ENCODE measurements at regions not wholly inside any gene's neighbourhood (a gene's known extent, or its start where the extent isn't known, plus 50 kb on each side); places are given as distances from the start of the nearest gene placed in this dataset.
A peak's percentile ranks its signal among the peaks of the same experiment; 100 is the strongest.

DNA sequence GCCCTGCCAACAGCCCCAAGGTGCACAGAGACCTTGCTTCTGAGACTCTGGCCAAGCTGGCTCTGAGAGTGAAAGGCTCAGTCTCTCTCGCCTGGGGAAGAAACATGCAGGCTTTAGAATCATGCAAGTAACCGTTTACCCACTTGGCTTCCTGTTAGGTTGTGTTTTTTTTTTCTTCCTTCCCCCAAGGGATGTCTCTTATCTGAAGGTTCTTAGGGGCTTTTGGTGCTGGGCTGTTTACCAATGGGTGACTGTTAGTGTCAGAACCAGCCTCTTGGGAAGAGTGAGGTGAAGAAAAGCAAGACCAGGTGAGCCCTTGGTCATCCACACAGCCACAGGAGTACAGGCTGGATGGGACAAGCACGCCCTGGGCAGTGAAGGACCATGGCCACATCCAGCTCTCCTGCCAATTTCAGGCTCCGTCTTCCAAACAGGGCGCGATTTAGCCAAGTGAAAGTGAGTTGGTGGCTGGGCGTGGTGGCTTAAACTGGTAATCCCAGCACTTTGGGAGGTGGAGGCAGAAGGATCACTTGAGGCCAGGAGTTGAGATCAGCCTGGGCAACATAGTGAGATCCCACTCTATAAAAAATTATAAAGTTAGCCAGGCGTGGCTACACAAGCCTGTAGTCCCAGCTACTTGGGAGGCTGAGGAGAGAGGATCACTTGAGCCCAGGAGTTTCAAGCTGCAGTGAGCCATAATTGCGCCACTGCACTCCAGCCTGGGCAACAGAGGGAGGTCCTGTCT is 76.3 kb upstream of the CUX1 start:
- Histone ChIP-seq H3K27me3 (ENCODE audit: control insufficient read depth in 2 of 2, insufficient read depth in 2 of 2, low read length in 2 of 2) (no peaks in the 10 kb centered on the region), H3K27ac (ENCODE audit: low read depth in 2 of 2, low read length in 2 of 2) (no peak overlapping the region), H3K36me3 (ENCODE audit: control insufficient read depth in 2 of 2, insufficient read depth in 2 of 2, low read length in 2 of 2) (no peaks in the 10 kb centered on the region), H3K9me3 (ENCODE audit: control insufficient read depth in 2 of 2, low read length in 2 of 2) (no peaks in the 10 kb centered on the region), H3K4me3 (ENCODE audit: low read length in 2 of 2) (no peak overlapping the region), H3K9ac (ENCODE audit: low read depth in 1 of 2, low read length in 2 of 2) (no peak overlapping the region), H3K4me1 (ENCODE audit: control insufficient read depth in 2 of 2, insufficient read depth in 2 of 2, low read length in 2 of 2) (peaks cover 4 to 6% of the 10 kb centered on the region in 2 donors)

DNA sequence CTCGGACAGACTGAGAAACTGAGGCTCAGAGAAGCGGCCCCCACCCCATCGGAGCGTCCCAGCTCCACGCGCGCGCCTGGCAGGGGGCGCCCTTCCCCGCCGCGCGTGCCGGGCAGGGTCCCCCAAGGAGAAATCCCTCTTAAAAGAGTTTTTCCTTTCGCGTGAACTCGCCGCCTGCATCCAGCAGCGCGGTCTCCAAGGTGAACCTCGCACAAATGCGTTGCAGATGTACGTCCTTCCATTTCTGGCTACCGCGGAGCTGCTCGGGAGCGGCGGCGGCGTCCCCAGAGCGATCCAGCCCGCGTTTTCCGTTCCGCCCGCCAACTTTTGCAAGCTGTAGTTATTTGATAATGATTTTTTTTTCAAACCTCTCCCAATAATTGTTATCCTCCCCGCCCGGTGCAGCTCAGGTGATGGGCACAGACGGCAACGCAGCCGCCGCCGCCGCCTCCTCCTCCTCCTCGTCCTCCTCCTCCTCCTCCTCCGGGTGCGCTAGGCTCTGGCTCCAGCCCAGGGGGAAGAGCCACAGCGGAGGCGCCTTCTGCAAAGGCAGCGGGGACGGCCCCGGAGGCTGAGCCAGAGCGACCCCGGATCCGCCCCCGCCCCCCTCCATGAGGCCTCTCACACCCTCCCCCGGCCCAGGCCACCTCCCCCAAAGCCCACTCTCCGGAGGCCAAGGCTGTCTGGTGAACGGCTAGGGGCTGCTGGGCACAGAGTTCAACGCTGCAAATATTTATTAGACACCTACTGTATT is 74.0 kb upstream of the CUX1 start:
- Histone ChIP-seq H3K4me1 (ENCODE audit: control insufficient read depth in 2 of 2, insufficient read depth in 2 of 2, low read length in 2 of 2) (peaks cover 4 to 6% of the 10 kb centered on the region in 2 donors), H3K4me3 (ENCODE audit: low read length in 2 of 2) (peak overlapping the region; percentile 64 to 67), H3K9me3 (ENCODE audit: control insufficient read depth in 2 of 2, low read length in 2 of 2) (no peaks in the 10 kb centered on the region), H3K27ac (ENCODE audit: low read depth in 2 of 2, low read length in 2 of 2) (no peak overlapping the region), H3K9ac (ENCODE audit: low read depth in 1 of 2, low read length in 2 of 2) (peak overlapping the region in 1 of 2 donors; percentile 43), H3K36me3 (ENCODE audit: control insufficient read depth in 2 of 2, insufficient read depth in 2 of 2, low read length in 2 of 2) (no peaks in the 10 kb centered on the region), H3K27me3 (ENCODE audit: control insufficient read depth in 2 of 2, insufficient read depth in 2 of 2, low read length in 2 of 2) (peaks cover 0 to 3% of the 10 kb centered on the region in 2 donors)

DNA sequence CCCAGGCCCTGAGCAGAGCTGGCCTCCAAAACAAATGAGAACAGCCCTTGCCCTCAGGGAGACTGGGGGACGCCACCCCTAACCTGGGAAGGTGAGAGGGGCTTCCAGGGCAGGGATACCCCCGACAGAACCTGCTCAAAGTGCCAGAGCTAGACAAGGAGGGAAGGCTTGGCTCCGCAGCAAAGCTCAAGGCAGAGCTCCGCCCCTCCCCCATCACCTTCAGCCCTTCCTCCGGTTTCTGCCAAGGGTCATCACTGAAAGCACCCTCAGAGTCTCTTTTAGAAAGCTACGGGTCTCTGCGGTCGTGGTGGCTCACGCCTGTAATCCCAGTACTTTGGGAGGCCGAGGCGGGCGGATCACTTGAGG is 73.4 kb upstream of the CUX1 start:
- H3K4me1 ChIP-seq (ENCODE audit: control insufficient read depth in 2 of 2, insufficient read depth in 2 of 2, low read length in 2 of 2), result peaks cover 4 to 6% of the 10 kb centered on the region in 2 donors
- no peaks in the 10 kb centered on the region for H3K36me3 ChIP-seq (ENCODE audit: control insufficient read depth in 2 of 2, insufficient read depth in 2 of 2, low read length in 2 of 2)
- peaks cover 0 to 3% of the 10 kb centered on the region in 2 donors for H3K27me3 ChIP-seq (ENCODE audit: control insufficient read depth in 2 of 2, insufficient read depth in 2 of 2, low read length in 2 of 2)
- H3K9me3 ChIP-seq (ENCODE audit: control insufficient read depth in 2 of 2, low read length in 2 of 2), result no peaks in the 10 kb centered on the region
- peak overlapping the region in 1 of 2 donors; percentile 36 for H3K4me3 ChIP-seq (ENCODE audit: low read length in 2 of 2)
- no peak overlapping the region for H3K27ac ChIP-seq (ENCODE audit: low read depth in 2 of 2, low read length in 2 of 2)
- no peak overlapping the region for H3K9ac ChIP-seq (ENCODE audit: low read depth in 1 of 2, low read length in 2 of 2)

DNA sequence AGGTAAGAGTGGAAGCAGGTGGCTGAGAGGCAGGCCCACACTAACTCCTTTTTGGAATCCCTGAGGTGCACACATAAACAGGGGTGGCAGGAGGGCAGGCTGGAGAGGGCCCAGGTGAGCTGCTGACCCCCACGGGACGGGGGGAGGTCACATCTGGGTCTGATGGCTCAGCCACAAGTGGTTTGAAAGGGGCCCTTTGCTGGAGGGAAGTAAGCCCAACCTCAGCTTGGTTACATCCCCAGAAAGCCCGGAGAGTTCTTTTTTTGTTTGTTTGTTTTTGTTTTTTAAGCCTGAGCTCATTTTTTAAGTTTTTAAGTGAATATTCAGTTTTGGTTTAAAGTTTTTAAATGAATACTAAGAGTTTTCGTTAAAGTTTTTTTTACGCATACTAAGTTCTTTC is 72.8 kb upstream of the CUX1 start:
- Histone ChIP-seq H3K9ac (ENCODE audit: low read depth in 1 of 2, low read length in 2 of 2) (no peak overlapping the region), H3K4me3 (ENCODE audit: low read length in 2 of 2) (no peak overlapping the region), H3K9me3 (ENCODE audit: control insufficient read depth in 2 of 2, low read length in 2 of 2) (no peaks in the 10 kb centered on the region), H3K4me1 (ENCODE audit: control insufficient read depth in 2 of 2, insufficient read depth in 2 of 2, low read length in 2 of 2) (peaks cover 4 to 6% of the 10 kb centered on the region in 2 donors), H3K36me3 (ENCODE audit: control insufficient read depth in 2 of 2, insufficient read depth in 2 of 2, low read length in 2 of 2) (no peaks in the 10 kb centered on the region), H3K27me3 (ENCODE audit: control insufficient read depth in 2 of 2, insufficient read depth in 2 of 2, low read length in 2 of 2) (peaks cover 0 to 3% of the 10 kb centered on the region in 2 donors), H3K27ac (ENCODE audit: low read depth in 2 of 2, low read length in 2 of 2) (no peak overlapping the region)

DNA sequence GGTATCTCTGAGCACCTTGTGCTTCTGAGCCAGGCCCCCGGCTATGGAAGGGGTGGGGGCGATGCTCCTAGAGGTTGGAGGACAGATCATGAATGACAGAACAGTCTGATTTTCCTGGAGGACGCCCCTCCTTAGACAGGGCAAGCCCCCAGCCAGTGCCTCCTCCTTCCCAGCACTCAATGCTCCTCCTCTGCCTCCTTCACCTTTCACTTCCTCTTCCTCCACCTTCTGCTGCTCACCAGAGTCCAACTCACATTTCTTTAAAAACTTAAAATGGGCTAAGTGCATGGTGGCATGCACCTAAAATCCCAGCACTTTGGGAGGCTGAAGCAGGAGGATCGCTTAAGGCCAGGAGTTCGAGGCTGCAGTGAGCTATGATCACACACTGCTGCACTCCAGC is 71.1 kb upstream of the CUX1 start:
- Histone ChIP-seq H3K27me3 (ENCODE audit: control insufficient read depth in 2 of 2, insufficient read depth in 2 of 2, low read length in 2 of 2) (peaks cover 0 to 3% of the 10 kb centered on the region in 2 donors), H3K36me3 (ENCODE audit: control insufficient read depth in 2 of 2, insufficient read depth in 2 of 2, low read length in 2 of 2) (no peaks in the 10 kb centered on the region), H3K9me3 (ENCODE audit: control insufficient read depth in 2 of 2, low read length in 2 of 2) (no peaks in the 10 kb centered on the region), H3K4me1 (ENCODE audit: control insufficient read depth in 2 of 2, insufficient read depth in 2 of 2, low read length in 2 of 2) (peaks cover under 1% of the 10 kb centered on the region in 2 donors), H3K27ac (ENCODE audit: low read depth in 2 of 2, low read length in 2 of 2) (no peak overlapping the region), H3K4me3 (ENCODE audit: low read length in 2 of 2) (no peak overlapping the region), H3K9ac (ENCODE audit: low read depth in 1 of 2, low read length in 2 of 2) (no peak overlapping the region)

DNA sequence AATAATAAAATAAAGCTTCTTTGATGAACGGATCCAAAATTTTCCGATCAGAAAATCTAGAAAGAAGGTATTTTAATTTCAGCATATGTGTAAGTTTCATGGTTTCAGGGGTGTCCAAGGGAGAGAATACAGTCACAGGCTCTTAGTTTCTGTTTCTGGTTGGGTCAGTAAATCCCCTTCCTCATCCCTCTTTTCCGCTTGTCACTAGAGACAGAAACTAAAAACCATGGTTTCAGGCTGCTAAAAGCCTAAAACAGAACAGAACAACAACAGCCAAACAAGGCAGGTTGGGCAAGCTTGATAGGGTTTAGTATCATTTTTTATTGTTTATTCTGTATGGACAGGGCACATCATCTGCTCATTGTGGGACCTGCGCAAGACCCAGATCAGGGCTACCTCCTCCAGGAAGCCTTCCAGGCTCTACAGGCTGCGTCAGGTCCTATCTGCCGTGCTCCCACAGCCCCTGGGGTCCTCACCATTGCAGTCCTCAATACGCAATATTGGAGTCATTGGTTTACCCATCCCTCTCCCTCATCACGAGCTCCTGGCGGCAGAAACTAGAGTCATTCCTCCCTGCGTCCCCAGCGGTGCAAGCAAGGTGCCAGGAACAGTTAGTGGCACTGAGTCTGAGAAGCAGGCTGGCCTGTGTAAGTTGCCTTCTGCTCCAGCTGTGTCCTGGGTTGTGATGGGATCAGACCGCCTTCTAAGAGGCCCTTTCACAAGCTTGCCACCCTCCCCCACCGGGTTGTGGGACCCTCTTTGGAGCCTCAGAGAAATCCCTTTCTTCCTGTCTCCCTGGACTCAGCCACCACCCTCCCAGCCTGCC is 70.2 kb upstream of the CUX1 start:
- Histone ChIP-seq H3K4me1 (ENCODE audit: control insufficient read depth in 2 of 2, insufficient read depth in 2 of 2, low read length in 2 of 2) (no peaks in the 10 kb centered on the region), H3K4me3 (ENCODE audit: low read length in 2 of 2) (no peak overlapping the region), H3K9me3 (ENCODE audit: control insufficient read depth in 2 of 2, low read length in 2 of 2) (no peaks in the 10 kb centered on the region), H3K27me3 (ENCODE audit: control insufficient read depth in 2 of 2, insufficient read depth in 2 of 2, low read length in 2 of 2) (peaks cover 0 to 3% of the 10 kb centered on the region in 2 donors), H3K9ac (ENCODE audit: low read depth in 1 of 2, low read length in 2 of 2) (no peak overlapping the region), H3K27ac (ENCODE audit: low read depth in 2 of 2, low read length in 2 of 2) (no peak overlapping the region), H3K36me3 (ENCODE audit: control insufficient read depth in 2 of 2, insufficient read depth in 2 of 2, low read length in 2 of 2) (no peaks in the 10 kb centered on the region)

- Histone ChIP-seq H3K9ac (ENCODE audit: low read depth in 1 of 2, low read length in 2 of 2) (no peak overlapping the region), H3K9me3 (ENCODE audit: control insufficient read depth in 2 of 2, low read length in 2 of 2) (no peaks in the 10 kb centered on the region), H3K36me3 (ENCODE audit: control insufficient read depth in 2 of 2, insufficient read depth in 2 of 2, low read length in 2 of 2) (no peaks in the 10 kb centered on the region), H3K27me3 (ENCODE audit: control insufficient read depth in 2 of 2, insufficient read depth in 2 of 2, low read length in 2 of 2) (peaks cover 0 to 3% of the 10 kb centered on the region in 2 donors), H3K4me1 (ENCODE audit: control insufficient read depth in 2 of 2, insufficient read depth in 2 of 2, low read length in 2 of 2) (no peaks in the 10 kb centered on the region), H3K27ac (ENCODE audit: low read depth in 2 of 2, low read length in 2 of 2) (no peak overlapping the region), H3K4me3 (ENCODE audit: low read length in 2 of 2) (no peak overlapping the region)
Observed at GRCh38 chr7:101747879-101748345, 69.5 kb upstream of the CUX1 start.

DNA sequence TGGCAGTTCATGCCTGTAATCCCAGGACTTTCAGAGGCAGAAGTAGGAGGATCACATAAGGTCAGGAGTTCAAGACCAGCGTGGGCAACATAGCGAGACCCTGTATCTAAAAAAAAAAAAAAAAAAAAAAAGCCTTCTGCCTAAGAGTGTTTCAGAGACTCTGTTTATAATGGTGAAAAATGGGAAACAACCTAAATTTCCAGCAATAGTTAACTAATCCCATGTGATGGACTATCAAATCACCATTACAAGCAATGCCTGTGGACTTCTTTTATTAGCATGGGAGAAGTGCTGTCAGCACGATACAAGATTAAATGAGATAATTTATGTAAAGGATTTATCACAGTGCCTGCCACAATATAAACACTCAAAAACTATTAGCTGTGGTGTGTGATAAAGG is 67.5 kb upstream of the CUX1 start:
- Histone ChIP-seq H3K27ac (ENCODE audit: low read depth in 2 of 2, low read length in 2 of 2) (no peak overlapping the region), H3K9me3 (ENCODE audit: control insufficient read depth in 2 of 2, low read length in 2 of 2) (no peaks in the 10 kb centered on the region), H3K4me3 (ENCODE audit: low read length in 2 of 2) (no peak overlapping the region), H3K27me3 (ENCODE audit: control insufficient read depth in 2 of 2, insufficient read depth in 2 of 2, low read length in 2 of 2) (peaks cover 0 to 3% of the 10 kb centered on the region in 2 donors), H3K4me1 (ENCODE audit: control insufficient read depth in 2 of 2, insufficient read depth in 2 of 2, low read length in 2 of 2) (peaks cover 0 to 3% of the 10 kb centered on the region in 2 donors), H3K36me3 (ENCODE audit: control insufficient read depth in 2 of 2, insufficient read depth in 2 of 2, low read length in 2 of 2) (no peaks in the 10 kb centered on the region), H3K9ac (ENCODE audit: low read depth in 1 of 2, low read length in 2 of 2) (no peak overlapping the region)

GRCh38 chr7:101753316-101753715 is 64.1 kb upstream of the CUX1 start:
- Histone ChIP-seq H3K4me3 (ENCODE audit: low read length in 2 of 2) (no peak overlapping the region), H3K27me3 (ENCODE audit: control insufficient read depth in 2 of 2, insufficient read depth in 2 of 2, low read length in 2 of 2) (peaks cover 0 to under 1% of the 10 kb centered on the region in 2 donors), H3K4me1 (ENCODE audit: control insufficient read depth in 2 of 2, insufficient read depth in 2 of 2, low read length in 2 of 2) (peaks cover 0 to 3% of the 10 kb centered on the region in 2 donors), H3K9ac (ENCODE audit: low read depth in 1 of 2, low read length in 2 of 2) (no peak overlapping the region), H3K27ac (ENCODE audit: low read depth in 2 of 2, low read length in 2 of 2) (no peak overlapping the region), H3K36me3 (ENCODE audit: control insufficient read depth in 2 of 2, insufficient read depth in 2 of 2, low read length in 2 of 2) (no peaks in the 10 kb centered on the region), H3K9me3 (ENCODE audit: control insufficient read depth in 2 of 2, low read length in 2 of 2) (no peaks in the 10 kb centered on the region)
